GM18507 (cell line): ENCODE measurements at regions not wholly inside any gene's neighbourhood (a gene's known extent, or its start where the extent isn't known, plus 50 kb on each side); places are given as distances from the start of the nearest gene placed in this dataset.
A peak's percentile ranks its signal among the peaks of the same experiment; 100 is the strongest.

ENCODE experiments used
- DNase-seq: peaks from one replicate; pipeline ENCODE4 v3.0.0; 2011; ENCODE audit warnings: low read depth; ENCODE audit not compliant: insufficient read length; ENCODE audit errors: extremely low spot score
- FAIRE-seq: peaks from 2 replicates; lab custom pipeline; 2011; peaks lifted over from hg19 to GRCh38; lab: Jason Lieb, UNC

GRCh38 chr15:88385078-88385700, 82.0 kb downstream of the MRPL46 start:
- FAIRE-seq, result no peak
- no peak for DNase-seq

GRCh38 chr15:88383354-88383753, 83.8 kb downstream of the MRPL46 start:
- DNase-seq (no peak), FAIRE-seq (no peak)

- FAIRE-seq (no peak), DNase-seq (no peak)
Measured at GRCh38 chr15:88382482-88382983, 84.7 kb downstream of the MRPL46 start.

GRCh38 chr15:88378188-88378637, 89.0 kb downstream of the MRPL46 start:
- FAIRE-seq (no peak), DNase-seq (no peak)

GRCh38 chr15:88377509-88377908, 89.7 kb downstream of the MRPL46 start:
- DNase-seq, result no peak

GRCh38 chr15:88376574-88377174, 90.5 kb downstream of the MRPL46 start:
- DNase-seq (no peak), FAIRE-seq (no peak)

More at GRCh38 chr15:88377509-88377908, 89.7 kb downstream of the MRPL46 start:
- FAIRE-seq, result no peak

- no peak for DNase-seq
- no peak for FAIRE-seq
Measured at GRCh38 chr15:88375234-88375927, 91.8 kb downstream of the MRPL46 start.

GRCh38 chr15:88365124-88365523, 102.1 kb downstream of the MRPL46 start:
- FAIRE-seq, result no peak

GRCh38 chr15:88348579-88349230, 92.2 kb upstream of the NTRK3 start:
- DNase-seq, result no peak
- FAIRE-seq, result no peak

More at GRCh38 chr15:88365124-88365523, 102.1 kb downstream of the MRPL46 start:
- DNase-seq, result no peak

GRCh38 chr15:88345962-88346361, 89.4 kb upstream of the NTRK3 start:
- FAIRE-seq (no peak), DNase-seq (no peak)

- DNase-seq, result no peak
- no peak for FAIRE-seq
Measured at GRCh38 chr15:88344786-88345185, 88.2 kb upstream of the NTRK3 start.

- FAIRE-seq, result no peak
- DNase-seq, result no peak
Measured at GRCh38 chr15:88342666-88343065, 86.1 kb upstream of the NTRK3 start.

GRCh38 chr15:88341653-88342052, 85.1 kb upstream of the NTRK3 start:
- no peak for FAIRE-seq
- DNase-seq, result no peak

- DNase-seq (no peak), FAIRE-seq (no peak)
Measured at GRCh38 chr15:88341006-88341405, 84.5 kb upstream of the NTRK3 start.

GRCh38 chr15:88337993-88338392, 81.5 kb upstream of the NTRK3 start:
- FAIRE-seq (no peak), DNase-seq (no peak)

- FAIRE-seq, result no peak
- DNase-seq, result no peak
Measured at GRCh38 chr15:88335074-88335473, 78.5 kb upstream of the NTRK3 start.

GRCh38 chr15:88334436-88334835, 77.9 kb upstream of the NTRK3 start:
- FAIRE-seq (no peak), DNase-seq (no peak)

- no peak for FAIRE-seq
- peak; percentile 23 for DNase-seq
Measured at GRCh38 chr15:88331291-88331690, 74.8 kb upstream of the NTRK3 start.

GRCh38 chr15:88326924-88327323, 70.4 kb upstream of the NTRK3 start:
- FAIRE-seq (no peak), DNase-seq (no peak)

- FAIRE-seq, result no peak
Measured at GRCh38 chr15:88324741-88325065, 68.2 kb upstream of the NTRK3 start.

More at GRCh38 chr15:88324741-88325065, 68.2 kb upstream of the NTRK3 start:
- DNase-seq, result no peak
